HEK293 (cell line): ENCODE measurements at regions not wholly inside any gene's neighbourhood (a gene's known extent, or its start where the extent isn't known, plus 50 kb on each side); places are given as distances from the start of the nearest gene placed in this dataset.
"Not testable (repeated sequence)": the region's sequence is repeated elsewhere in the genome, so short reads cannot be mapped to it uniquely, and the experiment has no call there.

Experiments
- CTCF ChIP-seq: fragments of 450-650 bp; formaldehyde crosslinking; IDR thresholded peaks from 2 replicates; pipeline ENCODE4 v1.5.1; 2016; ENCODE audit warnings: missing biosample characterization, missing genetic modification characterization
- GLIS2 ChIP-seq: fragments of 450-650 bp; formaldehyde crosslinking; IDR thresholded peaks from 2 replicates; pipeline ENCODE4 v1.5.1; 2016; ENCODE audit warnings: missing biosample characterization, missing genetic modification characterization
- HOXA7 ChIP-seq: sonication (generic); formaldehyde crosslinking; IDR thresholded peaks from 2 replicates; pipeline ENCODE4 v1.8.1; 2022; ENCODE audit warnings: missing genetic modification reagents, borderline replicate concordance
- PBX3 ChIP-seq: sonication (generic); formaldehyde crosslinking; IDR thresholded peaks from 2 replicates; pipeline ENCODE4 v1.8.1; 2022; ENCODE audit warnings: mild to moderate bottlenecking, moderate library complexity, missing genetic modification reagents
- PRDM2 ChIP-seq: fragments of 450-650 bp; formaldehyde crosslinking; IDR thresholded peaks from 2 replicates; pipeline ENCODE4 v1.5.1; 2016; ENCODE audit warnings: missing biosample characterization, missing genetic modification characterization, borderline replicate concordance
- REST ChIP-seq: fragments of 450-650 bp; formaldehyde crosslinking; IDR thresholded peaks from 2 replicates; pipeline ENCODE4 v1.5.1; 2016; ENCODE audit warnings: missing biosample characterization, missing genetic modification characterization
- YY1 ChIP-seq: fragments of 450-650 bp; formaldehyde crosslinking; IDR thresholded peaks from 2 replicates; pipeline ENCODE4 v1.5.1; 2018; ENCODE audit warnings: missing biosample characterization, missing genetic modification characterization
- ZBTB10 ChIP-seq: fragments of 450-650 bp; formaldehyde crosslinking; IDR thresholded peaks from 2 replicates; pipeline ENCODE4 v1.5.1; 2016; ENCODE audit warnings: missing biosample characterization, missing genetic modification characterization
- ZBTB26 ChIP-seq: fragments of 450-650 bp; formaldehyde crosslinking; optimal IDR thresholded peaks from 2 replicates; pipeline ENCODE3; 2016; ENCODE audit warnings: missing biosample characterization, mild to moderate bottlenecking, missing genetic modification characterization
- ZBTB44 ChIP-seq: fragments of 450-650 bp; IDR thresholded peaks from 2 replicates; pipeline ENCODE4 v1.5.1; 2018; ENCODE audit warnings: missing biosample characterization, mild to moderate bottlenecking, missing genetic modification characterization
- ZBTB49 ChIP-seq: fragments of 450-650 bp; formaldehyde crosslinking; IDR thresholded peaks from 2 replicates; pipeline ENCODE4 v1.5.1; 2016; ENCODE audit warnings: missing biosample characterization, missing genetic modification characterization, low read depth
- ZNF596 ChIP-seq: fragments of 450-650 bp; IDR thresholded peaks from 2 replicates; pipeline ENCODE4 v1.5.0; 2018; ENCODE audit warnings: missing biosample characterization, mild to moderate bottlenecking, missing genetic modification characterization, moderate library complexity
- ZNF785 ChIP-seq: fragments of 450-650 bp; formaldehyde crosslinking; IDR thresholded peaks from 2 replicates; pipeline ENCODE4 v1.5.1; 2016; ENCODE audit warnings: missing biosample characterization, missing genetic modification characterization

- not testable (repeated sequence) for TF ChIP-seq PBX3 (CRISPR knock-in tag); PRDM2 (tag by site-specific recombination); ZBTB49 (tag by site-specific recombination); REST; CTCF (tag by site-specific recombination); YY1; GLIS2 (tag by site-specific recombination); ZBTB44 (tag by site-specific recombination); ZBTB10 (tag by site-specific recombination); ZBTB26; ZNF785 (tag by site-specific recombination); ZNF596 (tag by site-specific recombination); HOXA7
Measured at GRCh38 chr2:150114089-150114488, 373.4 kb downstream of the RND3 start.
